SJCRH30 (cell line): ENCODE measurements at regions not wholly inside any gene's neighbourhood (a gene's known extent, or its start where the extent isn't known, plus 50 kb on each side); places are given as distances from the start of the nearest gene placed in this dataset.
"Not testable (repeated sequence)": the region's sequence is repeated elsewhere in the genome, so short reads cannot be mapped to it uniquely, and the experiment has no call there.

Experiments
- DNase-seq, 2 experiments: peaks; one replicate each; pipeline ENCODE4 v3.0.0-alpha.2; 2015 to 2020
- H3K27ac ChIP-seq: fragments of 250-450 bp; sonication (Bioruptor Pico); 2 replicates; pipeline ENCODE4 v1.5.1; 2020; ENCODE audit warnings: mild to moderate bottlenecking, moderate library complexity
- H3K27me3 ChIP-seq: fragments of 250-450 bp; sonication (Bioruptor Pico); 2 replicates; pipeline ENCODE4 v1.5.1; 2020; ENCODE audit warnings: mild to moderate bottlenecking, moderate library complexity
- H3K36me3 ChIP-seq: fragments of 250-450 bp; sonication (Bioruptor Pico); 2 replicates; pipeline ENCODE4 v1.5.1; 2020; ENCODE audit warnings: mild to moderate bottlenecking, moderate library complexity
- H3K4me1 ChIP-seq: fragments of 250-450 bp; sonication (Bioruptor Pico); 2 replicates; pipeline ENCODE4 v1.5.1; 2020; ENCODE audit warnings: mild to moderate bottlenecking, moderate library complexity
- H3K4me3 ChIP-seq: fragments of 250-450 bp; sonication (Bioruptor Pico); 2 replicates; pipeline ENCODE4 v1.5.1; 2020; ENCODE audit warnings: mild to moderate bottlenecking, moderate library complexity
- H3K9me3 ChIP-seq: fragments of 250-450 bp; sonication (Bioruptor Pico); replicated peaks from 2 replicates; pipeline ENCODE4 v1.5.1; 2020; ENCODE audit warnings: mild to moderate bottlenecking, moderate library complexity

GRCh38 chr3:67064105-67064504, 66.0 kb downstream of the KBTBD8 start:
- Histone ChIP-seq H3K4me3 (no peak overlapping the region), H3K36me3 (no peaks in the 10 kb centered on the region), H3K9me3 (no peaks in the 10 kb centered on the region), H3K4me1 (no peaks in the 10 kb centered on the region), H3K27ac (no peak overlapping the region), H3K27me3 (no peaks in the 10 kb centered on the region)
- DNase-seq, result peak in 1 of 2 experiments; percentile 3

GRCh38 chr3:67067251-67067650, 69.1 kb downstream of the KBTBD8 start:
- Histone ChIP-seq H3K4me1 (no peaks in the 10 kb centered on the region), H3K27me3 (no peaks in the 10 kb centered on the region), H3K4me3 (no peak overlapping the region), H3K36me3 (no peaks in the 10 kb centered on the region), H3K9me3 (no peaks in the 10 kb centered on the region), H3K27ac (no peak overlapping the region)
- DNase-seq, result no peak

- H3K27me3 ChIP-seq, H3K36me3 ChIP-seq, H3K4me3 ChIP-seq, H3K9me3 ChIP-seq, H3K4me1 ChIP-seq, H3K27ac ChIP-seq, DNase-seq: not testable (repeated sequence)
Observed at GRCh38 chr3:67072640-67073039, 74.5 kb downstream of the KBTBD8 start.

GRCh38 chr3:67073812-67074211, 75.7 kb downstream of the KBTBD8 start:
- Histone ChIP-seq H3K27ac (no peak overlapping the region), H3K9me3 (no peaks in the 10 kb centered on the region), H3K27me3 (no peaks in the 10 kb centered on the region), H3K4me3 (no peak overlapping the region), H3K4me1 (no peaks in the 10 kb centered on the region), H3K36me3 (no peaks in the 10 kb centered on the region)
- DNase-seq, result no peak

- Histone ChIP-seq H3K4me1 (no peaks in the 10 kb centered on the region), H3K9me3 (no peaks in the 10 kb centered on the region), H3K36me3 (no peaks in the 10 kb centered on the region), H3K27me3 (no peaks in the 10 kb centered on the region), H3K4me3 (no peak overlapping the region), H3K27ac (no peak overlapping the region)
- DNase-seq, result no peak
Observed at GRCh38 chr3:67075295-67075694, 77.2 kb downstream of the KBTBD8 start.

- no peak overlapping the region for H3K4me3 ChIP-seq
- H3K9me3 ChIP-seq, result no peaks in the 10 kb centered on the region
- no peaks in the 10 kb centered on the region for H3K27me3 ChIP-seq
- H3K4me1 ChIP-seq, result no peaks in the 10 kb centered on the region
- no peak overlapping the region for H3K27ac ChIP-seq
- H3K36me3 ChIP-seq, result no peaks in the 10 kb centered on the region
- DNase-seq, result no peak
Observed at GRCh38 chr3:67076607-67077006, 78.5 kb downstream of the KBTBD8 start.

- Histone ChIP-seq H3K27ac (no peak overlapping the region), H3K4me3 (no peak overlapping the region), H3K4me1 (no peaks in the 10 kb centered on the region), H3K27me3 (no peaks in the 10 kb centered on the region), H3K9me3 (no peaks in the 10 kb centered on the region), H3K36me3 (no peaks in the 10 kb centered on the region)
- no peak for DNase-seq
Observed at GRCh38 chr3:67077656-67078055, 79.5 kb downstream of the KBTBD8 start.

- no peaks in the 10 kb centered on the region for H3K4me1 ChIP-seq
- no peak overlapping the region for H3K27ac ChIP-seq
- H3K36me3 ChIP-seq, result no peaks in the 10 kb centered on the region
- DNase-seq, result no peak
- H3K9me3 ChIP-seq, result no peaks in the 10 kb centered on the region
- H3K4me3 ChIP-seq, result no peak overlapping the region
- H3K27me3 ChIP-seq, result no peaks in the 10 kb centered on the region
Observed at GRCh38 chr3:67082533-67083024, 84.5 kb downstream of the KBTBD8 start.

GRCh38 chr3:67083277-67083676, 85.2 kb downstream of the KBTBD8 start:
- Histone ChIP-seq H3K4me1 (no peaks in the 10 kb centered on the region), H3K27ac (no peak overlapping the region), H3K4me3 (no peak overlapping the region), H3K9me3 (no peaks in the 10 kb centered on the region), H3K27me3 (no peaks in the 10 kb centered on the region), H3K36me3 (no peaks in the 10 kb centered on the region)
- peak in 1 of 2 experiments; percentile 10 for DNase-seq

- Histone ChIP-seq H3K27me3 (no peaks in the 10 kb centered on the region), H3K4me3 (no peak overlapping the region), H3K36me3 (no peaks in the 10 kb centered on the region), H3K27ac (no peak overlapping the region), H3K9me3 (no peaks in the 10 kb centered on the region), H3K4me1 (no peaks in the 10 kb centered on the region)
- no peak for DNase-seq
Observed at GRCh38 chr3:67087788-67088187, 89.7 kb downstream of the KBTBD8 start.

- H3K9me3 ChIP-seq, result no peaks in the 10 kb centered on the region
- H3K27ac ChIP-seq, result no peak overlapping the region
- no peak overlapping the region for H3K4me3 ChIP-seq
- no peak for DNase-seq
- no peaks in the 10 kb centered on the region for H3K4me1 ChIP-seq
- H3K27me3 ChIP-seq, result no peaks in the 10 kb centered on the region
- H3K36me3 ChIP-seq, result no peaks in the 10 kb centered on the region
Observed at GRCh38 chr3:67090474-67090873, 92.4 kb downstream of the KBTBD8 start.

GRCh38 chr3:67093305-67093704, 95.2 kb downstream of the KBTBD8 start:
- Histone ChIP-seq H3K9me3 (no peaks in the 10 kb centered on the region), H3K27ac (no peak overlapping the region), H3K4me1 (no peaks in the 10 kb centered on the region), H3K36me3 (no peaks in the 10 kb centered on the region), H3K27me3 (no peaks in the 10 kb centered on the region), H3K4me3 (no peak overlapping the region)
- DNase-seq, result no peak

GRCh38 chr3:67094167-67094566, 96.1 kb downstream of the KBTBD8 start:
- Histone ChIP-seq H3K4me3 (no peak overlapping the region), H3K9me3 (no peaks in the 10 kb centered on the region), H3K36me3 (no peaks in the 10 kb centered on the region), H3K27me3 (no peaks in the 10 kb centered on the region), H3K27ac (no peak overlapping the region), H3K4me1 (no peaks in the 10 kb centered on the region)
- DNase-seq, result no peak

- Histone ChIP-seq H3K36me3 (no peaks in the 10 kb centered on the region), H3K27me3 (no peaks in the 10 kb centered on the region), H3K4me1 (no peaks in the 10 kb centered on the region), H3K4me3 (no peak overlapping the region), H3K9me3 (no peaks in the 10 kb centered on the region), H3K27ac (no peak overlapping the region)
- DNase-seq, result no peak
Observed at GRCh38 chr3:67094774-67095173, 96.7 kb downstream of the KBTBD8 start.

- no peaks in the 10 kb centered on the region for H3K36me3 ChIP-seq
- H3K27me3 ChIP-seq, result no peaks in the 10 kb centered on the region
- no peak overlapping the region for H3K4me3 ChIP-seq
- no peak for DNase-seq
- no peak overlapping the region for H3K27ac ChIP-seq
- H3K4me1 ChIP-seq, result no peaks in the 10 kb centered on the region
- H3K9me3 ChIP-seq, result no peaks in the 10 kb centered on the region
Observed at GRCh38 chr3:67104388-67104787, 106.3 kb downstream of the KBTBD8 start.

GRCh38 chr3:67106874-67107273, 108.8 kb downstream of the KBTBD8 start:
- H3K36me3 ChIP-seq, result no peaks in the 10 kb centered on the region
- no peaks in the 10 kb centered on the region for H3K27me3 ChIP-seq
- H3K4me3 ChIP-seq, result no peak overlapping the region
- H3K27ac ChIP-seq, result no peak overlapping the region
- H3K9me3 ChIP-seq, result no peaks in the 10 kb centered on the region
- no peaks in the 10 kb centered on the region for H3K4me1 ChIP-seq
- DNase-seq, result no peak
